ENCODE measurements at regions not wholly inside any gene's neighbourhood (a gene's known extent, or its start where the extent isn't known, plus 50 kb on each side); places are given as distances from the start of the nearest gene placed in this dataset.

- TF ChIP-seq CTCF (conservative IDR thresholded peaks at IDR 0.05; ENCODE audit: low read depth, low read length) (no peak), EZH2phosphoT487 (IDR thresholded peaks at IDR 0.05; ENCODE audit: borderline replicate concordance, low read length) (no peak)
Observed at GRCh38 chr10:91046869-91047268, 126.0 kb upstream of the ANKRD1 start.

All from PC-3 (cell line).